Right cardiac atrium (tissue), 5 donors: ENCODE measurements at regions not wholly inside any gene's neighbourhood (a gene's known extent, or its start where the extent isn't known, plus 50 kb on each side); places are given as distances from the start of the nearest gene placed in this dataset.

Source experiments
- ATAC-seq, 2 donors: fragments of 200-7000 bp; cut with Tn5 transposase; one replicate each; pipeline versions ENCODE4 v1.8.0 to v1.9.1; 2020; ENCODE audit warnings: moderate library complexity in 2 of 2, mild to moderate bottlenecking in 1 of 2
- DNase-seq, 3 donors: peaks; one replicate each; pipeline ENCODE4 v3.0.0-alpha.2; 2020
- H3K27ac ChIP-seq: one replicate; pipeline ENCODE4 v1.5.1; 2013; ENCODE audit warnings: mild to moderate bottlenecking, low read length, control low read depth, moderate library complexity
- H3K27me3 ChIP-seq: one replicate; pipeline ENCODE4 v1.6.1; 2013; ENCODE audit not compliant: control insufficient read depth, insufficient read depth
- H3K4me1 ChIP-seq: one replicate; pipeline ENCODE4 v1.6.1; 2013; ENCODE audit warnings: low read length; ENCODE audit not compliant: control insufficient read depth, insufficient read depth
- H3K4me3 ChIP-seq: one replicate; pipeline ENCODE4 v1.5.1; 2013; ENCODE audit warnings: low read length, control low read depth
- H3K9me3 ChIP-seq: one replicate; pipeline ENCODE4 v1.6.1; 2013; ENCODE audit warnings: low read length; ENCODE audit not compliant: control insufficient read depth
- WGBS: extraction: QIAGEN DNeasy Blood & Tissue Kit; methylation state at CpG from one replicate; pipeline ENCODE4 v1.1.7; 2013; 5-methylcytosine and 5-hydroxymethylcytosine counted together
- intact Hi-C, 4 donors: fragments of 100-400 bp; cut with DNase I; formaldehyde crosslinking; loops; one replicate each; pipeline versions ENCODE4 v1.11.0 to v1.14.0; 2022 to 2023
- donor health status: healthy with polysubstance abuse.
- donor health status: DM: no; HTN: yes; CAD: no.
- donor health status: DM: no; HTN: no; CAD: no.
- donor health status: DM: no; HTN: yes; CAD: no; lungs with severe emphysema.
- donor health status: DM: yes; HTN: yes; CAD: no.

- H3K4me3 ChIP-seq: no peak overlapping the region
- DNase-seq (no peak), ATAC-seq (peak in 1 of 2 donors; percentile 52)
- 82% methylated on average over 3 of the region's 3 CpGs for WGBS
- no peaks in the 10 kb centered on the region for H3K27me3 ChIP-seq
- H3K9me3 ChIP-seq: no peaks in the 10 kb centered on the region
- no peaks in the 10 kb centered on the region for H3K4me1 ChIP-seq
- H3K27ac ChIP-seq: no peak overlapping the region
- intact Hi-C loops: no loop called here
Observed at GRCh38 chr22:34308101-34308500, 387.8 kb upstream of the LARGE1 start.

GRCh38 chr22:34319346-34319745, 399.1 kb upstream of the LARGE1 start:
- 80% methylated on average over 3 of the region's 3 CpGs for WGBS
- DNase-seq: no peak
- no peak for ATAC-seq
- Histone ChIP-seq H3K27ac (no peak overlapping the region), H3K9me3 (no peaks in the 10 kb centered on the region), H3K4me1 (no peaks in the 10 kb centered on the region), H3K27me3 (no peaks in the 10 kb centered on the region), H3K4me3 (no peak overlapping the region)
- intact Hi-C loops: no loop called here

GRCh38 chr22:34324763-34325162, 404.5 kb upstream of the LARGE1 start:
- no peak overlapping the region for H3K4me3 ChIP-seq
- H3K4me1 ChIP-seq: no peaks in the 10 kb centered on the region
- H3K27ac ChIP-seq: no peak overlapping the region
- DNase-seq (peak; percentile 15 to 60 (median 56)), ATAC-seq (peak; percentile 63 to 88)
- intact Hi-C loops: no loop called here
- H3K9me3 ChIP-seq: no peaks in the 10 kb centered on the region
- H3K27me3 ChIP-seq: no peaks in the 10 kb centered on the region
- 62% methylated on average over 3 of the region's 3 CpGs for WGBS

- no peaks in the 10 kb centered on the region for H3K4me1 ChIP-seq
- ATAC-seq: no peak
- H3K9me3 ChIP-seq: no peaks in the 10 kb centered on the region
- no peak for DNase-seq
- no peak overlapping the region for H3K27ac ChIP-seq
- intact Hi-C loops: no loop called here
- H3K4me3 ChIP-seq: no peak overlapping the region
- no peaks in the 10 kb centered on the region for H3K27me3 ChIP-seq
Observed at GRCh38 chr22:34326901-34327300, 406.6 kb upstream of the LARGE1 start.

GRCh38 chr22:34330432-34330831, 410.2 kb upstream of the LARGE1 start:
- no peak for DNase-seq
- 86% methylated on average over 4 of the region's 4 CpGs for WGBS
- intact Hi-C loops: no loop called here
- Histone ChIP-seq H3K27me3 (no peaks in the 10 kb centered on the region), H3K4me1 (no peaks in the 10 kb centered on the region), H3K9me3 (no peaks in the 10 kb centered on the region), H3K4me3 (no peak overlapping the region), H3K27ac (no peak overlapping the region)
- no peak for ATAC-seq

- Histone ChIP-seq H3K27ac (no peak overlapping the region), H3K9me3 (no peaks in the 10 kb centered on the region), H3K27me3 (no peaks in the 10 kb centered on the region), H3K4me1 (no peaks in the 10 kb centered on the region), H3K4me3 (no peak overlapping the region)
- intact Hi-C loops: no loop called here
- ATAC-seq: no peak
- WGBS: 85% methylated on average over 4 of the region's 4 CpGs
- no peak for DNase-seq
Observed at GRCh38 chr22:34333285-34333684, 413.0 kb upstream of the LARGE1 start.

GRCh38 chr22:34334893-34335292, 414.6 kb upstream of the LARGE1 start:
- 77% methylated on average over 5 of the region's 5 CpGs for WGBS

GRCh38 chr22:34344702-34345101, 424.4 kb upstream of the LARGE1 start:
- no peak overlapping the region for H3K4me3 ChIP-seq
- H3K4me1 ChIP-seq: no peaks in the 10 kb centered on the region
- intact Hi-C loops: no loop called here
- no peak overlapping the region for H3K27ac ChIP-seq
- no peaks in the 10 kb centered on the region for H3K27me3 ChIP-seq
- ATAC-seq (peak in 1 of 2 donors; percentile 38), DNase-seq (no peak)
- 7% methylated on average over 1 of the region's 1 CpG for WGBS
- no peaks in the 10 kb centered on the region for H3K9me3 ChIP-seq

More at GRCh38 chr22:34334893-34335292, 414.6 kb upstream of the LARGE1 start:
- Histone ChIP-seq H3K9me3 (no peaks in the 10 kb centered on the region), H3K27ac (no peak overlapping the region), H3K27me3 (no peaks in the 10 kb centered on the region), H3K4me3 (no peak overlapping the region), H3K4me1 (no peaks in the 10 kb centered on the region)
- ATAC-seq: no peak
- intact Hi-C loops: no loop called here
- DNase-seq: no peak

GRCh38 chr22:34354071-34354817, 434.0 kb upstream of the LARGE1 start:
- Histone ChIP-seq H3K9me3 (no peaks in the 10 kb centered on the region), H3K27me3 (no peaks in the 10 kb centered on the region), H3K4me3 (no peak overlapping the region), H3K4me1 (no peaks in the 10 kb centered on the region), H3K27ac (no peak overlapping the region)
- peak; percentile 38 to 55 for ATAC-seq
- intact Hi-C loops: no loop called here
- no peak for DNase-seq
- WGBS: 57% methylated on average over 12 of the region's 12 CpGs

GRCh38 chr22:34356481-34356880, 436.2 kb upstream of the LARGE1 start:
- ATAC-seq (no peak), DNase-seq (no peak)
- Histone ChIP-seq H3K4me3 (no peak overlapping the region), H3K9me3 (no peaks in the 10 kb centered on the region), H3K27ac (no peak overlapping the region), H3K4me1 (no peaks in the 10 kb centered on the region), H3K27me3 (no peaks in the 10 kb centered on the region)
- intact Hi-C loops: no loop called here
- 45% methylated on average over 1 of the region's 1 CpG for WGBS

GRCh38 chr22:34370711-34371110, 450.4 kb upstream of the LARGE1 start:
- WGBS: 70% methylated on average over 2 of the region's 2 CpGs
- DNase-seq: no peak
- Histone ChIP-seq H3K4me1 (no peaks in the 10 kb centered on the region), H3K9me3 (no peaks in the 10 kb centered on the region), H3K27ac (no peak overlapping the region), H3K27me3 (no peaks in the 10 kb centered on the region), H3K4me3 (no peak overlapping the region)
- ATAC-seq: no peak
- intact Hi-C loops: no loop called here

- WGBS: 79% methylated on average over 2 of the region's 2 CpGs
Observed at GRCh38 chr22:34379825-34380224, 459.5 kb upstream of the LARGE1 start.

More at GRCh38 chr22:34379825-34380224, 459.5 kb upstream of the LARGE1 start:
- Histone ChIP-seq H3K27me3 (no peaks in the 10 kb centered on the region), H3K4me3 (no peak overlapping the region), H3K27ac (no peak overlapping the region), H3K4me1 (no peaks in the 10 kb centered on the region), H3K9me3 (no peaks in the 10 kb centered on the region)
- ATAC-seq (no peak), DNase-seq (no peak)
- intact Hi-C loops: no loop called here
